ENCODE measurements at regions not wholly inside any gene's neighbourhood (a gene's known extent, or its start where the extent isn't known, plus 50 kb on each side); places are given as distances from the start of the nearest gene placed in this dataset.

- no peak for TF ChIP-seq CTCF (conservative IDR thresholded peaks at IDR 0.05; ENCODE audit: low read depth, low read length)
- DNase-seq (ENCODE audit: low read depth) = no peak
- no peak overlapping the region for H3K4me3 ChIP-seq (ENCODE audit: low read depth, low read length)
Measured at GRCh38 chr4:107128116-107128515, 92.0 kb upstream of the DKK2 start.

GRCh38 chr4:107125496-107125895 lies 89.4 kb upstream of the DKK2 start:
- DNase-seq (ENCODE audit: low read depth) = no peak
- TF ChIP-seq CTCF (conservative IDR thresholded peaks at IDR 0.05; ENCODE audit: low read depth, low read length) = no peak
- H3K4me3 ChIP-seq (ENCODE audit: low read depth, low read length) = no peak overlapping the region

- DNase-seq (ENCODE audit: low read depth) = no peak
- no peak overlapping the region for H3K4me3 ChIP-seq (ENCODE audit: low read depth, low read length)
- no peak for TF ChIP-seq CTCF (conservative IDR thresholded peaks at IDR 0.05; ENCODE audit: low read depth, low read length)
Measured at GRCh38 chr4:107122736-107123135, 86.6 kb upstream of the DKK2 start.

GRCh38 chr4:107120661-107121060 lies 84.5 kb upstream of the DKK2 start:
- DNase-seq (ENCODE audit: low read depth) = peak; percentile 63
- H3K4me3 ChIP-seq (ENCODE audit: low read depth, low read length) = no peak overlapping the region
- no peak for TF ChIP-seq CTCF (conservative IDR thresholded peaks at IDR 0.05; ENCODE audit: low read depth, low read length)

- TF ChIP-seq CTCF (conservative IDR thresholded peaks at IDR 0.05; ENCODE audit: low read depth, low read length) = no peak
- no peak for DNase-seq (ENCODE audit: low read depth)
- H3K4me3 ChIP-seq (ENCODE audit: low read depth, low read length) = no peak overlapping the region
Measured at GRCh38 chr4:107117726-107118125, 81.6 kb upstream of the DKK2 start.

GRCh38 chr4:107115185-107115847 lies 79.2 kb upstream of the DKK2 start:
- DNase-seq (ENCODE audit: low read depth) = peak; percentile 88
- H3K4me3 ChIP-seq (ENCODE audit: low read depth, low read length) = no peak overlapping the region
- no peak for TF ChIP-seq CTCF (conservative IDR thresholded peaks at IDR 0.05; ENCODE audit: low read depth, low read length)

GRCh38 chr4:107114059-107114458 lies 77.9 kb upstream of the DKK2 start:
- H3K4me3 ChIP-seq (ENCODE audit: low read depth, low read length) = no peak overlapping the region
- TF ChIP-seq CTCF (conservative IDR thresholded peaks at IDR 0.05; ENCODE audit: low read depth, low read length) = no peak
- no peak for DNase-seq (ENCODE audit: low read depth)

Data from choroid plexus epithelial cell (primary cell).